ENCODE measurements at regions not wholly inside any gene's neighbourhood (a gene's known extent, or its start where the extent isn't known, plus 50 kb on each side); places are given as distances from the start of the nearest gene placed in this dataset.

DNA sequence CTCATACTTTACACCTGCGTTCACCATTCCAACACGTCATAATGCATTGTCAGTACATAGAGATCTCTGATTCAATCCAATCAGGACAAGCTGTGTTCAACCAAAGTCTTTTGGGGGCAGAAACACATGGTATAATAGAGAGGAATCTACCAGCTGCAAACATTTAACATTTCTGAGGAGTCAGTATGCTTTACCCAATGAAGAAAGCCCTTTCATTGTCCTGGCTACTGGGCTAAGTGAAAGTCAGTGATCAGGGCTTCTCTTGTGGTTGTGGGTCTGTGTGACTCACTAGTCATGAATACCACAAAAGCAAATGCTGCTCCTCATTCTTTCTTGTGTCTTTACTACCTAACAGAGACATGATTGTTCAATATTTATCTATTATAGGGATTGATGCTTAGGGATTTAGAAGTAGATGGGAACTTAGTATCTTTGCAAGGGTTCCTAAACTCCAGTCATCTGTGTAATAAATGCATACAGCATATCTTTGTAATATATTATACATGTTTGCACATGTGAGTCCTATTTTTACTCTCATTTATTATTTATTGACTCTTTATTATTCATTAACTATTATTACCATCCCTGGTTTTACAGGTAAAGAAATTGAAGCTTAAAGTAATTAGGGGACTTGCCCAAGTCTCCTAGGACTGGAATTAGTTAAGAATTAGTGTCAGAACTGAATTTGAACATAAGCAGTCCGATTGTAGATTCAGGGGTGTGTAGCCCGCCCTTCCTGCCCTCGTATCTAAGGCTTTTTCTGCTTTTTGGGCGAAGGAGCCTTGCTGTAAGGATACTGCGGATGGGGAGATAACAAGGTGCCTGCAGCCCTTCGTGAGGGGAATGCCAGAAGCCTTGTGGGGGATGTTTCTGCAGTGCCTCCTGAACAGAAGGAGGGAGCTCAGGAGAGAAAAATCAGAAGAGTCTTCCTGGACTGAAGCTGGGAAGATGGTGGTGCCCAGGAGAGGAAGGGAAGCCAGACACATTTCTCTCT lies 353.1 kb upstream of the BOD1L1 start:
- Histone ChIP-seq H2AK5ac (ENCODE audit: insufficient read length, low read length) (no peak overlapping the region), H3K23ac (ENCODE audit: insufficient read length, low read depth, low read length) (no peak overlapping the region), H3K23me2 (ENCODE audit: insufficient read length, low read depth, low read length, poor library complexity, severe bottlenecking) (no peaks in the 10 kb centered on the region), H2BK12ac (ENCODE audit: insufficient read length, low read depth, low read length) (no peak overlapping the region), H3K4me1 (ENCODE audit: insufficient read depth, low read length) (no peaks in the 10 kb centered on the region), H2BK120ac (ENCODE audit: low read depth, low read length, poor library complexity, severe bottlenecking) (no peak overlapping the region), H4K20me1 (ENCODE audit: control insufficient read depth, insufficient read depth, insufficient read length) (no peaks in the 10 kb centered on the region), H2BK15ac (ENCODE audit: low read depth, low read length) (no peak overlapping the region), H2BK20ac (ENCODE audit: low read depth, low read length, poor library complexity, severe bottlenecking) (no peak overlapping the region), H3K9me3 (ENCODE audit: control insufficient read depth, low read depth, low read length) (no peaks in the 10 kb centered on the region), H3K18ac (ENCODE audit: insufficient read length, low read depth, low read length) (no peak overlapping the region), H2AFZ (ENCODE audit: low read length) (no peak overlapping the region), H3K4me2 (ENCODE audit: insufficient read depth, insufficient read length, low read length) (no peak overlapping the region), H2BK5ac (ENCODE audit: insufficient read length, low read length) (no peak overlapping the region), H4K5ac (ENCODE audit: insufficient read length, low read depth, low read length) (no peak overlapping the region), H3K27ac (ENCODE audit: insufficient read length, low read depth, low read length) (no peak overlapping the region), H3K9ac (ENCODE audit: extremely low read depth, insufficient read length, low read length) (no peak overlapping the region), H3T11ph (ENCODE audit: low read length) (no peak overlapping the region), H4K91ac (ENCODE audit: insufficient read length, low read depth, low read length) (no peak overlapping the region), H3K14ac (ENCODE audit: insufficient read depth, low read length) (no peak overlapping the region), H3K79me2 (ENCODE audit: insufficient read depth, low read length) (no peaks in the 10 kb centered on the region), H3K27me3 (ENCODE audit: insufficient read depth, low read length) (no peaks in the 10 kb centered on the region), H3K56ac (ENCODE audit: insufficient read length, low read depth, low read length) (no peak overlapping the region), H4K8ac (replicated peaks; ENCODE audit: insufficient read length, low read depth, low read length) (no peak overlapping the region), H3K79me1 (ENCODE audit: insufficient read depth, low read depth, low read length, poor library complexity, severe bottlenecking) (no peaks in the 10 kb centered on the region), H3K4ac (ENCODE audit: low read depth, low read length) (no peak overlapping the region)
- DNase-seq, result no peak
- no peak overlapping the region for H3K4me3 Mint-ChIP-seq
- WGBS (ENCODE audit: extremely low coverage, insufficient read length, low lambda C conversion rate), result no CpG with 5 or more reads among the region's 8 CpGs
- H3K9me3 Mint-ChIP-seq, result peaks cover 2 to 4% of the 10 kb centered on the region in 2 experiments; a peak in 3 of 5 replicates
- H3K4me1 Mint-ChIP-seq, result peaks cover 0 to 3% of the 10 kb centered on the region in 2 experiments; a peak in 1 of 4 replicates
- no peaks in the 10 kb centered on the region; a peak in 1 of 7 replicates for H3K36me3 Mint-ChIP-seq (ENCODE audit: insufficient read depth in 1 of 3, low read depth in 3 of 3)
- no peak overlapping the region for H3K27ac Mint-ChIP-seq
- no peaks in the 10 kb centered on the region for H3K27me3 Mint-ChIP-seq (ENCODE audit: low read depth)
- TF ChIP-seq, protein P1, sequence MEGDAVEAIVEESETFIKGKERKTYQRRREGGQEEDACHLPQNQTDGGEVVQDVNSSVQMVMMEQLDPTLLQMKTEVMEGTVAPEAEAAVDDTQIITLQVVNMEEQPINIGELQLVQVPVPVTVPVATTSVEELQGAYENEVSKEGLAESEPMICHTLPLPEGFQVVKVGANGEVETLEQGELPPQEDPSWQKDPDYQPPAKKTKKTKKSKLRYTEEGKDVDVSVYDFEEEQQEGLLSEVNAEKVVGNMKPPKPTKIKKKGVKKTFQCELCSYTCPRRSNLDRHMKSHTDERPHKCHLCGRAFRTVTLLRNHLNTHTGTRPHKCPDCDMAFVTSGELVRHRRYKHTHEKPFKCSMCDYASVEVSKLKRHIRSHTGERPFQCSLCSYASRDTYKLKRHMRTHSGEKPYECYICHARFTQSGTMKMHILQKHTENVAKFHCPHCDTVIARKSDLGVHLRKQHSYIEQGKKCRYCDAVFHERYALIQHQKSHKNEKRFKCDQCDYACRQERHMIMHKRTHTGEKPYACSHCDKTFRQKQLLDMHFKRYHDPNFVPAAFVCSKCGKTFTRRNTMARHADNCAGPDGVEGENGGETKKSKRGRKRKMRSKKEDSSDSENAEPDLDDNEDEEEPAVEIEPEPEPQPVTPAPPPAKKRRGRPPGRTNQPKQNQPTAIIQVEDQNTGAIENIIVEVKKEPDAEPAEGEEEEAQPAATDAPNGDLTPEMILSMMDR (conservative IDR thresholded peaks at IDR 0.05), result no peak

All from H9 (cell line).